H9 (cell line): ENCODE measurements at regions not wholly inside any gene's neighbourhood (a gene's known extent, or its start where the extent isn't known, plus 50 kb on each side); places are given as distances from the start of the nearest gene placed in this dataset.

Experiments
- DNase-seq: peaks from one replicate; pipeline ENCODE4 v3.0.0-alpha.2; 2017
- H2AFZ ChIP-seq: one replicate; pipeline ENCODE4 v1.6.1; 2013; ENCODE audit warnings: mild to moderate bottlenecking, low read length, control low read depth, moderate library complexity
- H2AK5ac ChIP-seq: 2 replicates; pipeline ENCODE4 v1.6.1; 2013; ENCODE audit warnings: low read length, control low read depth, mixed read lengths; ENCODE audit not compliant: insufficient read length
- H2BK120ac ChIP-seq: one replicate; pipeline ENCODE4 v1.6.1; 2013; ENCODE audit warnings: low read depth, mild to moderate bottlenecking, low read length, control low read depth, inconsistent platforms; ENCODE audit not compliant: poor library complexity, severe bottlenecking
- H2BK12ac ChIP-seq: 2 replicates; pipeline ENCODE4 v1.6.1; 2013; ENCODE audit warnings: low read length, control low read depth, mixed read lengths, low read depth; ENCODE audit not compliant: insufficient read length
- H2BK15ac ChIP-seq: 2 replicates; pipeline ENCODE4 v1.6.1; 2013; ENCODE audit warnings: low read depth, low read length, control low read depth
- H2BK20ac ChIP-seq: one replicate; pipeline ENCODE4 v1.6.1; 2013; ENCODE audit warnings: low read depth, mild to moderate bottlenecking, low read length, control low read depth, inconsistent platforms; ENCODE audit not compliant: poor library complexity, severe bottlenecking
- H2BK5ac ChIP-seq: 2 replicates; pipeline ENCODE4 v1.6.1; 2013; ENCODE audit warnings: low read length, control low read depth, mixed read lengths; ENCODE audit not compliant: insufficient read length
- H3K14ac ChIP-seq: 2 replicates; pipeline ENCODE4 v1.6.1; 2013; ENCODE audit warnings: low read length, control low read depth; ENCODE audit not compliant: insufficient read depth
- H3K18ac ChIP-seq: 2 replicates; pipeline ENCODE4 v1.6.1; 2013; ENCODE audit warnings: low read depth, mild to moderate bottlenecking, mixed read lengths, low read length, control low read depth; ENCODE audit not compliant: insufficient read length
- H3K23ac ChIP-seq: 2 replicates; pipeline ENCODE4 v1.6.1; 2013; ENCODE audit warnings: low read length, control low read depth, mixed read lengths, low read depth; ENCODE audit not compliant: insufficient read length
- H3K23me2 ChIP-seq: 2 replicates; pipeline ENCODE4 v1.6.1; 2013; ENCODE audit warnings: low read depth, mild to moderate bottlenecking, mixed read lengths, low read length, control low read depth; ENCODE audit not compliant: insufficient read length, poor library complexity, severe bottlenecking
- H3K27ac ChIP-seq: 2 replicates; pipeline ENCODE4 v1.5.1; 2013; ENCODE audit warnings: low read length, control low read depth, mixed read lengths, low read depth; ENCODE audit not compliant: insufficient read length
- H3K27me3 ChIP-seq: 2 replicates; pipeline ENCODE4 v1.6.1; 2013; ENCODE audit warnings: low read length, control low read depth, inconsistent platforms; ENCODE audit not compliant: insufficient read depth
- H3K4ac ChIP-seq: 2 replicates; pipeline ENCODE4 v1.6.1; 2013; ENCODE audit warnings: low read depth, mild to moderate bottlenecking, control low read depth, inconsistent platforms, low read length, moderate library complexity
- H3K4me1 ChIP-seq: 2 replicates; pipeline ENCODE4 v1.6.1; 2013; ENCODE audit warnings: low read length, control low read depth, inconsistent platforms; ENCODE audit not compliant: insufficient read depth
- H3K4me2 ChIP-seq: 2 replicates; pipeline ENCODE4 v1.6.1; 2013; ENCODE audit warnings: low read length, control low read depth, mixed read lengths; ENCODE audit not compliant: insufficient read length, insufficient read depth
- H3K56ac ChIP-seq: 2 replicates; pipeline ENCODE4 v1.6.1; 2013; ENCODE audit warnings: low read depth, mild to moderate bottlenecking, mixed read lengths, low read length, control low read depth; ENCODE audit not compliant: insufficient read length
- H3K79me1 ChIP-seq: 2 replicates; pipeline ENCODE4 v1.6.1; 2013; ENCODE audit warnings: low read depth, mild to moderate bottlenecking, moderate library complexity, low read length, control low read depth, inconsistent platforms; ENCODE audit not compliant: insufficient read depth, poor library complexity, severe bottlenecking
- H3K79me2 ChIP-seq: 2 replicates; pipeline ENCODE4 v1.6.1; 2013; ENCODE audit warnings: low read length, control low read depth, inconsistent platforms; ENCODE audit not compliant: insufficient read depth
- H3K9ac ChIP-seq: 2 replicates; pipeline ENCODE4 v1.6.1; 2013; ENCODE audit warnings: low read length, control low read depth, mixed read lengths; ENCODE audit not compliant: insufficient read length; ENCODE audit errors: extremely low read depth
- H3K9me3 ChIP-seq: one replicate; pipeline ENCODE4 v1.6.1; 2013; ENCODE audit warnings: low read depth, low read length, inconsistent platforms; ENCODE audit not compliant: control insufficient read depth
- H3T11ph ChIP-seq: one replicate; pipeline ENCODE4 v1.6.1; 2013; ENCODE audit warnings: mild to moderate bottlenecking, low read length, control low read depth, inconsistent platforms
- H4K20me1 ChIP-seq: one replicate; pipeline ENCODE4 v1.6.1; 2013; ENCODE audit not compliant: control insufficient read depth, insufficient read length, insufficient read depth
- H4K5ac ChIP-seq: 2 replicates; pipeline ENCODE4 v1.6.1; 2013; ENCODE audit warnings: low read depth, mild to moderate bottlenecking, mixed read lengths, low read length, control low read depth; ENCODE audit not compliant: insufficient read length
- H4K8ac ChIP-seq: replicated peaks from 2 replicates; pipeline ENCODE4 v1.6.1; 2013; ENCODE audit warnings: low read length, control low read depth, mixed read lengths, low read depth; ENCODE audit not compliant: insufficient read length
- H4K91ac ChIP-seq: 2 replicates; pipeline ENCODE4 v1.6.1; 2013; ENCODE audit warnings: low read depth, mild to moderate bottlenecking, moderate library complexity, mixed read lengths, low read length, control low read depth; ENCODE audit not compliant: insufficient read length
- H3K27ac Mint-ChIP-seq, 3 experiments: 2 replicates in 2 of 3; 3 replicates in 1 of 3; pipeline ENCODE4 v1.8.0; 2020 to 2021; ENCODE audit warnings: mixed read lengths in 3 of 3, mild to moderate bottlenecking in 1 of 3, moderate library complexity in 1 of 3
- H3K27me3 Mint-ChIP-seq: 2 replicates; pipeline ENCODE4 v1.8.0; 2021; ENCODE audit warnings: low read depth, mild to moderate bottlenecking, moderate library complexity, mixed read lengths
- H3K36me3 Mint-ChIP-seq, 3 experiments: 2 replicates in 2 of 3; 3 replicates in 1 of 3; pipeline ENCODE4 v1.8.0; 2020 to 2021; ENCODE audit warnings: low read depth in 3 of 3, mixed read lengths in 3 of 3; ENCODE audit not compliant: insufficient read depth in 1 of 3
- H3K4me1 Mint-ChIP-seq, 2 experiments: 2 replicates each; pipeline ENCODE4 v1.8.0; 2020; ENCODE audit warnings: mixed read lengths in 2 of 2
- H3K4me3 Mint-ChIP-seq, 2 experiments: 2 replicates in 1 of 2; 3 replicates in 1 of 2; pipeline ENCODE4 v1.8.0; 2020 to 2021; ENCODE audit warnings: mild to moderate bottlenecking in 2 of 2, mixed read lengths in 2 of 2, moderate library complexity in 1 of 2
- H3K9me3 Mint-ChIP-seq, 2 experiments: 2 replicates in 1 of 2; 3 replicates in 1 of 2; pipeline ENCODE4 v1.8.0; 2020; ENCODE audit warnings: mild to moderate bottlenecking in 2 of 2, mixed read lengths in 2 of 2, moderate library complexity in 1 of 2
- WGBS: extraction: QIAGEN DNeasy Blood & Tissue Kit; methylation state at CpG from one replicate; pipeline ENCODE4 v1.1.7; 2013; ENCODE audit warnings: missing lambda C conversion rate, low lambda C conversion rate, mixed read lengths; ENCODE audit not compliant: insufficient read length; ENCODE audit errors: extremely low coverage; 5-methylcytosine and 5-hydroxymethylcytosine counted together
- TF ChIP-seq, protein P1 (sequence below): fragments of 200-600 bp; sonication (generic); conservative IDR thresholded peaks from 3 replicates; pipeline ENCODE4 v1.8.0; 2021; ENCODE audit warnings: antibody characterized with exemption, mild to moderate bottlenecking

DNA sequence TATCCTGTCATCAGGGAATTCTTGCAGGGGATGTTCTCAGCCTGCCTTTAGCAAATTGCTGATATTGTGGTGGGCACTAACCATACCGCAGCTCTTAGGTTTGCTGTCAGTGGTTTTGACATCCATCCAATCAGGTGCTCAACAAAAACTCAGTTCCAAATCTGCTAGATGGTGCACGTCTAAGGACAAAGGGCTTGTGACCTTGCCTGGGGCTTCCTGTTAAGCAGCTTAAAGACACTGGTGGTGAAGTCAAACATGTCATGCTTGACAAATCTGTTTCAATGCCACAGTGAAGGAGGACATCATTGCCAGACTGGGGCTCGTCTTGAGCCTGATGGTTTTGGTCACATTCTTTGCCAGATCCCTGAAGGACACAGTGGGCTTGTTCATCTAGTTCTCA, 179.8 kb upstream of the NOX3 start:
- Histone ChIP-seq H4K91ac (no peak overlapping the region), H3K23ac (no peak overlapping the region), H4K5ac (no peak overlapping the region), H2BK5ac (no peak overlapping the region), H2BK12ac (no peak overlapping the region), H3K9ac (no peak overlapping the region), H3K18ac (no peak overlapping the region), H3K27me3 (no peaks in the 10 kb centered on the region), H3K4ac (no peak overlapping the region), H2BK20ac (no peak overlapping the region), H3K23me2 (no peaks in the 10 kb centered on the region), H3K4me2 (no peak overlapping the region), H2BK15ac (no peak overlapping the region), H3K79me1 (no peaks in the 10 kb centered on the region), H3K4me1 (no peaks in the 10 kb centered on the region), H3K56ac (no peak overlapping the region), H3K14ac (no peak overlapping the region), H2AK5ac (no peak overlapping the region), H2BK120ac (no peak overlapping the region), H4K20me1 (no peaks in the 10 kb centered on the region), H3T11ph (no peak overlapping the region), H3K79me2 (no peaks in the 10 kb centered on the region), H4K8ac (no peak overlapping the region), H3K27ac (no peak overlapping the region), H3K9me3 (no peaks in the 10 kb centered on the region), H2AFZ (no peak overlapping the region)
- H3K36me3 Mint-ChIP-seq = peaks cover 3 to 10% (median 4%) of the 10 kb centered on the region in 3 experiments
- WGBS = no CpG with 5 or more reads among the region's 3 CpGs
- peaks cover 21 to 25% of the 10 kb centered on the region in 2 experiments for H3K4me1 Mint-ChIP-seq
- DNase-seq = no peak
- no peak overlapping the region for H3K27ac Mint-ChIP-seq
- H3K4me3 Mint-ChIP-seq = no peak overlapping the region
- H3K27me3 Mint-ChIP-seq = peaks cover 2% of the 10 kb centered on the region; the same call in 1 of the 2 replicates
- H3K9me3 Mint-ChIP-seq = no peaks in the 10 kb centered on the region; a peak in 3 of 5 replicates
- TF ChIP-seq, protein P1, sequence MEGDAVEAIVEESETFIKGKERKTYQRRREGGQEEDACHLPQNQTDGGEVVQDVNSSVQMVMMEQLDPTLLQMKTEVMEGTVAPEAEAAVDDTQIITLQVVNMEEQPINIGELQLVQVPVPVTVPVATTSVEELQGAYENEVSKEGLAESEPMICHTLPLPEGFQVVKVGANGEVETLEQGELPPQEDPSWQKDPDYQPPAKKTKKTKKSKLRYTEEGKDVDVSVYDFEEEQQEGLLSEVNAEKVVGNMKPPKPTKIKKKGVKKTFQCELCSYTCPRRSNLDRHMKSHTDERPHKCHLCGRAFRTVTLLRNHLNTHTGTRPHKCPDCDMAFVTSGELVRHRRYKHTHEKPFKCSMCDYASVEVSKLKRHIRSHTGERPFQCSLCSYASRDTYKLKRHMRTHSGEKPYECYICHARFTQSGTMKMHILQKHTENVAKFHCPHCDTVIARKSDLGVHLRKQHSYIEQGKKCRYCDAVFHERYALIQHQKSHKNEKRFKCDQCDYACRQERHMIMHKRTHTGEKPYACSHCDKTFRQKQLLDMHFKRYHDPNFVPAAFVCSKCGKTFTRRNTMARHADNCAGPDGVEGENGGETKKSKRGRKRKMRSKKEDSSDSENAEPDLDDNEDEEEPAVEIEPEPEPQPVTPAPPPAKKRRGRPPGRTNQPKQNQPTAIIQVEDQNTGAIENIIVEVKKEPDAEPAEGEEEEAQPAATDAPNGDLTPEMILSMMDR = no peak
